GM19025 (cell line): ENCODE measurements at regions not wholly inside any gene's neighbourhood (a gene's known extent, or its start where the extent isn't known, plus 50 kb on each side); places are given as distances from the start of the nearest gene placed in this dataset.
"Not testable (repeated sequence)": the region's sequence is repeated elsewhere in the genome, so short reads cannot be mapped to it uniquely, and the experiment has no call there.

ENCODE experiments used
- ATAC-seq: cut with Tn5 transposase; IDR thresholded peaks from one replicate; pipeline ENCODE4 v1.9.1; 2021; ENCODE audit warnings: mild to moderate bottlenecking, low read depth, moderate library complexity; ENCODE audit not compliant: unreplicated experiment

- no peak for ATAC-seq
These were observed 415.3 kb downstream of the PDGFC start for GRCh38 chr4:156556336-156556735.

DNA sequence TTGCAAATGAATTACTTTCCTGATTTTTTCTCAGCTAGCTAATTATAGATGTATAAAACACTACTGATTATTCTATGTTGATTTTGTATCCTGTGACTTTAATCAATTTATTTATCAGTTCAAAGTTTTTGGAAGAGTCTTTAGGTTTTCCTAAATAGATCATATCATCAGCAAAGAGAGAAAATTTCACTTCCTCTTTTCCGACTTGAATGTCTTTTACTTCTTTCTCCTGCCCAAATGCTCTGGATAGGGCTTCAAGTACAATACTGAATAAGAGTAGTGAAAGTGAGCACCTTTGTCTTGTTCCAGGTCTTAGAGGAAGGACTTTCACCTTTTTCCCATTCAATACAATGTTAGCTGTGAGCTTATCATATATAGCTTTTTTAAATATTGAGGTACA lies 417.9 kb downstream of the PDGFC start:
- no peak for ATAC-seq

- ATAC-seq, result no peak
These were observed 423.7 kb downstream of the PDGFC start for GRCh38 chr4:156547891-156548290.

DNA sequence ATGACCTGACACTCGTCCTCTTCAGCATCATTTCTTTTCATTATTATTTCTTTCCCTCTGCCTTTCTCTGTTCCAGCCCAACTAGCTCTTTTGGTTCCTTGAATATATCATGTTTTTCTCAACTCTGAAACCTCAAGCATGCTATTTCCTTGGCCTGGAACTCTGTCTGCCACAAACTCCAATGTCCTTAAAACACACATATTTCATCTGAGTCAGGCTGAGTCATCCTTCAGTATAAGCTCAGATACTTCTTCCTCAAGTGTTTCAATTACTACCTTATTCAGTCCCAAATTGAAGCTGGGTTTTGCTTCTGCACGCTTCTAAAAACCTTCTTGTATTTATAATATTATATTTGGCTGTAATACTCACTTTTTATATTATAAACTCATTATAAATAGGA lies 424.2 kb downstream of the PDGFC start:
- ATAC-seq, result no peak

DNA sequence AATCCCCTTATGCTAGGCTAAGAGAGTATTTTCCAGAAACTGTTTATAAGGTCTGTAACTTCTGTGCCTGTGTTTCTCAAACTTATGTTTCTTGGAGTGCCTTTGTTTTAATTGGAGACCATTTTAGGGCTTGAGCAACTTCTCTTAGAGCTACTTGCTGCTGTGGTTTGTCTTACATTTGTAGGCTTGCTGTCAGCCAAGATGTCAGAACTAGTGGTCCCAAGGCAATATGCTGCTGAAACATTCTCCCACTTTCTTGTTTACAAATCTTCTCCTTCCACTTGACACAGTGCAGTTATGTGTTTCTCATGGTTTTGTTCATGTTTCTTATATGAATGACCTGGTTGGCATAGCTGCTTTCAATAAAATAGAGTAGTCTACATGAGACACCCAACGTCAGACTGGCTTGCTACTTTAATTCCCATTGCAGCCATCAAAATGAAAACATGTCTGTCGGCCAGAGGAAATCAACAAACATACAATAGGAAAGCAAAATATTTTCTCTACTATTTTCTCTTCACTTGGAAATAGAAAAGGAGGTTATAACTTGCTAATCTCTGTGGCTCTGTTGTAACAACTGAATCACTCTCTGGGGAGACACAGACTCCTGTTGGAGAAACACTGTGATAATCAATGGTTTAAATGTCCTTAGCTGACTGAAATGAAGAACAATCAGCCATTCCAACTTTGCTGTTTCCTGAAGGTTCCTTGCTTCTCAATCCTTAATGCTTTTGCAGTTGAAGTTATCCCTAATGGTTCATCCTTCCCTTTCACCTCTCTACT lies 426.4 kb downstream of the PDGFC start:
- no peak for ATAC-seq

DNA sequence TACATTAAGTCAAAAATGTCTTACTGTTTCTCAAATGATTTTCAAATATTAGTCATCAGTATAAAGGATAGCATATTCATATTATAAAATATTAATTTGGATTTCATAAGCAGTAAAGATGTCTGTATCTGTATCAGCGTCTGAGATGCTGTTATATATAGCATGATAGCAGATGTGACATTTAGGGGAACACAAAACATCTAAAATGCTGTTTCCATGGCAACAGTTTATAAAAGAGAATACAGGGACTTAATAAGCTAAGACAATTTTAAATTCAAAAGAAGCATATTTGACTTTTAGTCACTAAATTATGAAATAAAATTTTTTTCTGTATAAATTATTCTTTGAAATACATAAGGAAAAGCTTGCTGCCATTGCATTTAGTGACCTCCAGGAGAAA lies 432.2 kb downstream of the PDGFC start:
- ATAC-seq, result no peak

- ATAC-seq, result no peak
These were observed 432.8 kb downstream of the PDGFC start for GRCh38 chr4:156538651-156539257.

DNA sequence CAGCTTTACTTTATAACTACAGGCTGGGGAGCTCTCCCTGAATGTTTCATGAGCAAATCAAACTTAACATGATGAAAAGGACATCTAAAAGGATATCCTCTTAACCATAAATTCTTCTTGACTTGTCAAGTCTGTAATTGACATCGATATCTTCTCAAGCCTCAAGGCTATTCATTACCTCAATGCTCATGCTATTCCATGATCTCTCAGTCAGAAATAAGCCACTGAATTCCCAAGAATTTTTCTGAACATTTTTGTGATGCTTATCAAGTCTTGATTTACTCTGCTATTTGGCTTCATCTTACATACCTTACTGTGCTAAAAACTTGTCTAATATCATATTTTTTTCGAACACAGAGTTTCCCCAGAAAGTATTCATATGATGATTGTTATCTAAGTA lies 433.4 kb downstream of the PDGFC start:
- no peak for ATAC-seq

DNA sequence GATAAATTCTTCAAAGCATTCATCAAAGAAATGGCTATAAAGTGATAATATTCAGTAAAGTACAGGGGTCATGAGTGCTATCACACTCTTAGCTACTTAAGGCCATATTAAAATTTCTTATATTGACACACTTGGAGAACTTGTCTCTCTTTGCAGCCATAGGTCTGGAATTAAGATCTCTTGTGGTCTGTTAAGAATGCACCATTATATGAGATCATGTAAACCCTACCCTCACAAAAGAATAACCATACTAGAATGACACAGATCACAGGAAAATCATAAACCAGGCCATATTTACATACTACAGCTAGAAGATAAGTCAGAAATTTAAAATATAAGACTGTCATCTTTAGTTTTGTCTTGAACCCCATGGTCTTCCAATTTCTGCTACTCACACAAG lies 434.3 kb downstream of the PDGFC start:
- no peak for ATAC-seq

DNA sequence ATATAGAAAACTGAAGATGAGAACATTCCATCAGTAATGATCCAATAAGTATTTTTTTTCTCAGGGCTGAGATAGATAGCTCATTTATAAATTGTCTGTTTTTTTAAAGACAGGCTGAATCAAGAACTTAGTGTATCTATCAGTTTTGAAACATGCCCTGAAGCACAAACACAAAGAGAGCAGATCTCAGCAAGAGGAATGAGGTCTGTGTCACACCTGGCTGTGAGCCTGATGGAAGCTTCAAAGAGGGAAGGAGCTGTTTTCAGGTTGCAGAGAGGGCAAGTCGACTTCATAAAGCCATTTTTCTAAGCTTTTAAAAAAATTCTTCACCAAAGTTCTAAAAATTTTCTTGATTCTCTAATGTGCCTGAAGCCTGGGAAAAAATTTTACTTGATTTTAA lies 434.9 kb downstream of the PDGFC start:
- ATAC-seq, result no peak

GRCh38 chr4:156534205-156534604 lies 437.4 kb downstream of the PDGFC start:
- no peak for ATAC-seq

DNA sequence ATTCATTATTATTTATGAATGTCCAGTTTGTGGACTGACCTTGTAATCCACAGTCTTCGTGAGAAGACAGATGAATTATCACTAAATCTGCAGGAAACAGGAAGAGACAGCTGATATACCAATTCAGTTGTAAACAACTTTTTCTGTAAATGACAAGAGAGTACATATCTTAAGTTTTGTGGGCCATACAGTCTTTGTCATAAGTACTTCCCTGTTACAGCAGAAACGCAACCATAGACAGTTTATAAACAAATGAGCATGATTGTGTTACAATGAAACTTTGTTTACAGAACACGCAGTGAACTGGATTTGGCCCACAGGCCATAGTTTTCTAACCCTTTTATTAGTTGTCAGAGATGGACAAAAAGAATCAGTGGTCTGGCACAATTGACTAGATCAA lies 443.4 kb downstream of the PDGFC start:
- no peak for ATAC-seq

GRCh38 chr4:156527237-156527993 lies 444.2 kb downstream of the PDGFC start:
- ATAC-seq, result no peak

- no peak for ATAC-seq
These were observed 447.6 kb downstream of the PDGFC start for GRCh38 chr4:156523991-156524390.

DNA sequence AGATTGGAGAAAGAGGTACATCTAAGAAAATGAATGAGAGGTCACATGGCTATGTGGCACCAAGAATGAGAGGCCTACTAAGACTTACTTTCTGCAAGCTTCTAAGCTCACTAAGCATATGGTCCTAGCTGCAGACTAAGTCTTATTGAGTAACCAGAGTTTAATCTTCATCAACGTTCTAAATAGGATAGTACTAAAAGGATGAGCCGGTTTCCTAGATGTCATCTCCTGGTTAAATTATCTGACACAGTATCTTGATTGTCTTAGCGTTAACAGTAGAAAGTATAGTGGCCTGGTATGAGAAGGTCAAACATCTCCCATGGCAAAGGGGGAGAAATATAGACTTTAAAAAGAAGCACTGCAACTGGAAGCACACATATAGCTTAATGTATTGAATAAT lies 448.1 kb downstream of the PDGFC start:
- no peak for ATAC-seq

- ATAC-seq, result no peak
These were observed 450.0 kb downstream of the PDGFC start for GRCh38 chr4:156521631-156522030.

DNA sequence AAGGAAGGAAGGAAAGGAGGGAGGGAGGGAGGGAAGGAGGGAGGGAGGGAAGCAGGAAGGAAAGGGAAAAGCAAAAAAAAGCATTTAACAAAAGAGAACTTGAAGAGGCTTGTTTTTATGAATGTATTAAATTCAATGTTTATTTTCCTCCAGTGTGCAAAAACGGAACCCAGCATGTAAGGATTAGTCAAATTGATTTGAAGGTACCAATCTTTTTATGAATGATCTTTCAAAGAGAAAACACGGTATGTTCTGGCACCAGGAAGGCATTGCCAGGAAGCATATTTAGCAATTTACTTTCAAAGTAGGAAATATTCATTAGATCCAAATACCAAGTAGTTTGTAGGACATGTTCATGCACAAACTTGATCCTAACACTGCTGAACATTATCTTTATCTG lies 453.6 kb downstream of the PDGFC start:
- ATAC-seq, result no peak

GRCh38 chr4:156517546-156517945 lies 454.1 kb downstream of the PDGFC start:
- no peak for ATAC-seq

- ATAC-seq, result no peak
These were observed 454.9 kb downstream of the PDGFC start for GRCh38 chr4:156516698-156517097.

GRCh38 chr4:156515295-156515694 lies 456.3 kb downstream of the PDGFC start:
- no peak for ATAC-seq

- no peak for ATAC-seq
These were observed 459.0 kb downstream of the PDGFC start for GRCh38 chr4:156512622-156513021.

DNA sequence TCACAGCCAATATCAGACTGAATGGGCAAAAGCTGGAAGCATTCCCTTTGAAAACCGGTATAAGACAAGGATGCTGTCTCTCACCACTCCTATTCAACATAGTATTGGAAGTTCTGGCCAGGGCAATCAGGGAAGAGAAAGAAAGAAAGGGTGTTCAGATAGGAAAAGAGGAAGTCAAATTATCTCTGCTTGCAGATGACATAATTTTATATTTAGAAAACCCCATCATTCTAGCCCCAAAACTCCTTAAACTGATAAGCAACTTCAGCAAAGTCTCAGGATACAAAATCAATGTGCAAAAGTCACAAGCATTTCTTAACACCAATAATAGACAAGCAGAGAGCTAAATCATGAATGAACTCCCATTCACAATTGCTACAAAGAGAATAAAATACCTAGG lies 461.7 kb downstream of the PDGFC start:
- not testable (repeated sequence) for ATAC-seq
